ENCODE measurements at regions not wholly inside any gene's neighbourhood (a gene's known extent, or its start where the extent isn't known, plus 50 kb on each side); places are given as distances from the start of the nearest gene placed in this dataset.

DNA sequence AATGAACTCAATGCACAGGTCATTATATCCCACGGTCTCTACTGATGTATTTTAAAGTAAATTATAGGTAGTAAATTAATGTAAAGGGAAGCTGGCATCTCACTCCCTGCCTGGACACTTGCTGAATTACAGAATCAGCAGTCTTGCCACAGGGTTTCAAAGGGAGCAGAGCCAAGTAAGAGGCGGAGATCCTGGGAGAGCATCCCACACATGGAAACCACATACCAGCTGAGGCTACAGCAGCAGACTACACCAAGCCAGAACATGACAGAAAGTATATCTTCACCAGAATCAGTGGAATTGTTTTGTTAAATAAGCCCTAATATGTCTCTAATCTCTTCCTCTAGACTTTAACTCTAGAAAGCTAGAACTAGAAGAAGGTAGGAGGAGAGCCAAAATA, 1689.2 kb upstream of the WWC1 start:
- TF ChIP-seq, protein P1, sequence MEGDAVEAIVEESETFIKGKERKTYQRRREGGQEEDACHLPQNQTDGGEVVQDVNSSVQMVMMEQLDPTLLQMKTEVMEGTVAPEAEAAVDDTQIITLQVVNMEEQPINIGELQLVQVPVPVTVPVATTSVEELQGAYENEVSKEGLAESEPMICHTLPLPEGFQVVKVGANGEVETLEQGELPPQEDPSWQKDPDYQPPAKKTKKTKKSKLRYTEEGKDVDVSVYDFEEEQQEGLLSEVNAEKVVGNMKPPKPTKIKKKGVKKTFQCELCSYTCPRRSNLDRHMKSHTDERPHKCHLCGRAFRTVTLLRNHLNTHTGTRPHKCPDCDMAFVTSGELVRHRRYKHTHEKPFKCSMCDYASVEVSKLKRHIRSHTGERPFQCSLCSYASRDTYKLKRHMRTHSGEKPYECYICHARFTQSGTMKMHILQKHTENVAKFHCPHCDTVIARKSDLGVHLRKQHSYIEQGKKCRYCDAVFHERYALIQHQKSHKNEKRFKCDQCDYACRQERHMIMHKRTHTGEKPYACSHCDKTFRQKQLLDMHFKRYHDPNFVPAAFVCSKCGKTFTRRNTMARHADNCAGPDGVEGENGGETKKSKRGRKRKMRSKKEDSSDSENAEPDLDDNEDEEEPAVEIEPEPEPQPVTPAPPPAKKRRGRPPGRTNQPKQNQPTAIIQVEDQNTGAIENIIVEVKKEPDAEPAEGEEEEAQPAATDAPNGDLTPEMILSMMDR (IDR thresholded peaks at IDR 0.05): no peak
- TF ChIP-seq POLR2A (IDR thresholded peaks at IDR 0.05): no peak
